ENCODE measurements at regions not wholly inside any gene's neighbourhood (a gene's known extent, or its start where the extent isn't known, plus 50 kb on each side); places are given as distances from the start of the nearest gene placed in this dataset.
"Not testable (repeated sequence)": the region's sequence is repeated elsewhere in the genome, so short reads cannot be mapped to it uniquely, and the experiment has no call there.

DNA sequence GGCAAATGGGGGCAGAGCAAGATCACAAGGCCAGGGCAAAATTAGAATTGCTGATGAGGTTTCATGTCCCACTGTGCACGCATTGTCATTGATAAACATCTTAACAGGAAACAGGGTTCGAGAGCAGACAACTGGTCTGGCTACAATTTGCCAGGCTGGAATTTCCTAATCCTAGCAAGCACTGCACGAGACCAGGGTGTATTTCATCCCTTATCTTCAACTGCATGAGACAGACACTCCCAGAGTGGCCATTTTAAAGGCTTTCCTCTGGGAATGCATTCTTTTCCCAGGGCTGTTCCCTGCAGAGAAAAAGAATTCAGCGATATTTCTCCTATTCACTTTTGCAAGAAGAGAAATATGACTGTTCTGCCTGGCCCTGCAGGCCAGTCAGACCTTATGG is 75.8 kb upstream of the C4orf54 start:
- TF ChIP-seq, protein P1, sequence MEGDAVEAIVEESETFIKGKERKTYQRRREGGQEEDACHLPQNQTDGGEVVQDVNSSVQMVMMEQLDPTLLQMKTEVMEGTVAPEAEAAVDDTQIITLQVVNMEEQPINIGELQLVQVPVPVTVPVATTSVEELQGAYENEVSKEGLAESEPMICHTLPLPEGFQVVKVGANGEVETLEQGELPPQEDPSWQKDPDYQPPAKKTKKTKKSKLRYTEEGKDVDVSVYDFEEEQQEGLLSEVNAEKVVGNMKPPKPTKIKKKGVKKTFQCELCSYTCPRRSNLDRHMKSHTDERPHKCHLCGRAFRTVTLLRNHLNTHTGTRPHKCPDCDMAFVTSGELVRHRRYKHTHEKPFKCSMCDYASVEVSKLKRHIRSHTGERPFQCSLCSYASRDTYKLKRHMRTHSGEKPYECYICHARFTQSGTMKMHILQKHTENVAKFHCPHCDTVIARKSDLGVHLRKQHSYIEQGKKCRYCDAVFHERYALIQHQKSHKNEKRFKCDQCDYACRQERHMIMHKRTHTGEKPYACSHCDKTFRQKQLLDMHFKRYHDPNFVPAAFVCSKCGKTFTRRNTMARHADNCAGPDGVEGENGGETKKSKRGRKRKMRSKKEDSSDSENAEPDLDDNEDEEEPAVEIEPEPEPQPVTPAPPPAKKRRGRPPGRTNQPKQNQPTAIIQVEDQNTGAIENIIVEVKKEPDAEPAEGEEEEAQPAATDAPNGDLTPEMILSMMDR (IDR thresholded peaks at IDR 0.05; ENCODE audit: insufficient read depth, low read depth, low read length): not testable (repeated sequence)
- not testable (repeated sequence) for TF ChIP-seq EZH2 (IDR thresholded peaks at IDR 0.05; ENCODE audit: insufficient read depth, low read length)

All from astrocyte (in vitro differentiated cells and primary cell).